Kidney (tissue), 13 donors: ENCODE measurements at regions not wholly inside any gene's neighbourhood (a gene's known extent, or its start where the extent isn't known, plus 50 kb on each side); places are given as distances from the start of the nearest gene placed in this dataset.

Experiments used
- DNase-seq, 5 donors: peaks; one replicate each; pipeline ENCODE4 v3.0.0-alpha.2; 2013 to 2020
- FAIRE-seq: peaks from 2 replicates; lab custom pipeline; 2012; peaks lifted over from hg19 to GRCh38; lab: Jason Lieb, UNC
- H3K27ac ChIP-seq, 2 donors: one replicate each; pipeline ENCODE4 v1.7.0; 2013; ENCODE audit warnings: low read depth in 2 of 2, low read length in 2 of 2, inconsistent platforms in 1 of 2
- H3K27me3 ChIP-seq: one replicate; pipeline ENCODE4 v1.7.1; 2013; ENCODE audit warnings: low read length, inconsistent platforms; ENCODE audit not compliant: control insufficient read depth, insufficient read depth
- H3K36me3 ChIP-seq, 3 donors: one replicate each; pipeline versions ENCODE4 v1.7.0 to v1.7.1; 2013; ENCODE audit warnings: low read length in 3 of 3, control low read depth in 1 of 3, inconsistent platforms in 1 of 3; ENCODE audit not compliant: insufficient read depth in 3 of 3, control insufficient read depth in 2 of 3
- H3K4me1 ChIP-seq, 3 donors: one replicate each; pipeline versions ENCODE4 v1.7.0 to v1.7.1; 2013; ENCODE audit warnings: low read length in 3 of 3, inconsistent platforms in 1 of 3, low read depth in 1 of 3; ENCODE audit not compliant: control insufficient read depth in 2 of 3, insufficient read depth in 2 of 3
- H3K4me3 ChIP-seq, 3 donors: one replicate each; pipeline versions ENCODE4 v1.7.0 to v1.8.1; 2013; ENCODE audit warnings: low read length in 3 of 3, control low read depth in 1 of 3, inconsistent platforms in 1 of 3
- H3K9ac ChIP-seq, 3 donors: one replicate each; pipeline versions ENCODE4 v1.7.0 to v1.7.1; 2013; ENCODE audit warnings: low read length in 3 of 3, control low read depth in 1 of 3, inconsistent platforms in 1 of 3
- H3K9me3 ChIP-seq, 3 donors: one replicate each; pipeline versions ENCODE4 v1.7.0 to v1.7.1; 2013; ENCODE audit warnings: low read length in 3 of 3, control low read depth in 1 of 3, inconsistent platforms in 1 of 3; ENCODE audit not compliant: control insufficient read depth in 2 of 3, insufficient read depth in 1 of 3
- CTCF ChIP-seq: IDR thresholded peaks from 3 replicates; pipeline ENCODE4 v1.5.1; 2012; ENCODE audit warnings: mild to moderate bottlenecking, moderate library complexity, borderline replicate concordance; ENCODE audit not compliant: insufficient read depth; ENCODE audit errors: extremely low read depth
- intact Hi-C: fragments of 100-400 bp; cut with DNase I; formaldehyde crosslinking; loops from one replicate; pipeline ENCODE4 v1.11.1; 2022
- donor health status: control.
- donor health status: control.
- donor health status: control.
- donor health status: control.
- donor health status: control.
- donor health status: DM: yes; HTN: yes; CAD: no.
- donor health status: Normal renal cell carcinoma (clear cell type).

- Histone ChIP-seq H3K27me3 (no peaks in the 10 kb centered on the region), H3K4me1 (no peaks in the 10 kb centered on the region), H3K9ac (no peak overlapping the region), H3K27ac (no peak overlapping the region), H3K4me3 (no peak overlapping the region), H3K36me3 (no peaks in the 10 kb centered on the region), H3K9me3 (no peaks in the 10 kb centered on the region)
- FAIRE-seq = no peak
- TF ChIP-seq CTCF = no peak
- intact Hi-C loops = no loop called here
- no peak for DNase-seq
These were observed 422.1 kb downstream of the FGF9 start for GRCh38 chr13:22092791-22093560.

GRCh38 chr13:22095794-22096193 is 424.9 kb downstream of the FGF9 start:
- Histone ChIP-seq H3K27me3 (no peaks in the 10 kb centered on the region), H3K9me3 (no peaks in the 10 kb centered on the region), H3K27ac (no peak overlapping the region), H3K36me3 (no peaks in the 10 kb centered on the region), H3K9ac (no peak overlapping the region), H3K4me1 (no peaks in the 10 kb centered on the region), H3K4me3 (no peak overlapping the region)
- intact Hi-C loops = no loop called here
- TF ChIP-seq CTCF = no peak
- FAIRE-seq (no peak), DNase-seq (no peak)

- H3K4me3 ChIP-seq = no peak overlapping the region
- no peaks in the 10 kb centered on the region for H3K36me3 ChIP-seq
- no peaks in the 10 kb centered on the region for H3K9me3 ChIP-seq
- no peak for FAIRE-seq
- no peaks in the 10 kb centered on the region for H3K27me3 ChIP-seq
- no peak for TF ChIP-seq CTCF
- H3K4me1 ChIP-seq = no peaks in the 10 kb centered on the region
- no peak overlapping the region for H3K27ac ChIP-seq
- intact Hi-C loops = no loop called here
- DNase-seq = no peak
- H3K9ac ChIP-seq = no peak overlapping the region
These were observed 428.7 kb downstream of the FGF9 start for GRCh38 chr13:22099585-22099984.
